Gastrocnemius medialis (tissue), 4 donors: ENCODE measurements at regions not wholly inside any gene's neighbourhood (a gene's known extent, or its start where the extent isn't known, plus 50 kb on each side); places are given as distances from the start of the nearest gene placed in this dataset.
"Not testable (repeated sequence)": the region's sequence is repeated elsewhere in the genome, so short reads cannot be mapped to it uniquely, and the experiment has no call there.

ENCODE experiments used
- ATAC-seq, 2 donors: fragments of 150-250 bp; one replicate each; pipeline ENCODE4 v1.9.1; 2016
- DNase-seq, 2 donors: peaks; one replicate each; pipeline ENCODE4 v3.0.0-alpha.2; 2019
- H3K27ac ChIP-seq, 4 donors: fragments of 200-600 bp; sonication (generic); 1 replicate in 1 of 4; 2 replicates in 3 of 4; pipeline ENCODE4 v1.5.1; 2016 to 2018; ENCODE audit warnings: mild to moderate bottlenecking in 2 of 4, moderate library complexity in 1 of 4
- H3K27me3 ChIP-seq, 3 donors: fragments of 200-600 bp; sonication (generic) in 2 of 3; 1 replicate in 1 of 3; 2 replicates in 2 of 3; pipeline versions ENCODE4 v1.5.1 to v1.6.0; 2016 to 2019; ENCODE audit warnings: mild to moderate bottlenecking in 1 of 3, moderate library complexity in 1 of 3
- H3K36me3 ChIP-seq, 2 donors: fragments of 200-600 bp; sonication (generic) in 1 of 2; one replicate each; pipeline ENCODE4 v1.5.1; 2017 to 2018
- H3K4me1 ChIP-seq, 2 donors: fragments of 200-600 bp; sonication (generic) in 1 of 2; one replicate each; pipeline ENCODE4 v1.5.1; 2016 to 2017; ENCODE audit warnings: mild to moderate bottlenecking in 2 of 2
- H3K4me3 ChIP-seq, 4 donors: fragments of 200-600 bp; sonication (generic) in 3 of 4; 1 replicate in 1 of 4; 2 replicates in 3 of 4; pipeline ENCODE4 v1.5.1; 2016 to 2019; ENCODE audit warnings: mild to moderate bottlenecking in 2 of 4
- H3K9me3 ChIP-seq, 3 donors: fragments of 200-600 bp; sonication (generic) in 2 of 3; 1 replicate in 1 of 3; 2 replicates in 2 of 3; pipeline ENCODE4 v1.5.1; 2016 to 2019
- CTCF ChIP-seq, 5 experiments: fragments of 450-650 bp in 3 of 5; fragments of 200-600 bp in 2 of 5; sonication (generic) in 2 of 5; IDR thresholded peaks in 4 of 5; conservative IDR thresholded peaks in 1 of 5; 1 replicate in 4 of 5; 2 replicates in 1 of 5; pipeline ENCODE4 v1.5.1; 2016 to 2019; ENCODE audit warnings: antibody characterized with exemption in 5 of 5, mild to moderate bottlenecking in 3 of 5, moderate library complexity in 3 of 5
- POLR2A ChIP-seq, 2 donors: fragments of 450-650 bp; IDR thresholded peaks; one replicate each; pipeline ENCODE4 v1.6.1; 2017; ENCODE audit warnings: antibody characterized with exemption in 2 of 2, mild to moderate bottlenecking in 2 of 2, moderate library complexity in 2 of 2
- in situ Hi-C, 4 donors: fragments of 200-750 bp; cut with MboI; loops; one replicate each; pipeline versions ENCODE4 v1.15.0 to v1.8.0; 2017; ENCODE audit warnings: low sequenced_read_pairs in 4 of 4
- intact Hi-C: fragments of 100-400 bp; cut with DNase I; formaldehyde crosslinking; loops from one replicate; pipeline ENCODE4 v1.15.1; 2023; ENCODE audit warnings: low total_unique reads

DNA sequence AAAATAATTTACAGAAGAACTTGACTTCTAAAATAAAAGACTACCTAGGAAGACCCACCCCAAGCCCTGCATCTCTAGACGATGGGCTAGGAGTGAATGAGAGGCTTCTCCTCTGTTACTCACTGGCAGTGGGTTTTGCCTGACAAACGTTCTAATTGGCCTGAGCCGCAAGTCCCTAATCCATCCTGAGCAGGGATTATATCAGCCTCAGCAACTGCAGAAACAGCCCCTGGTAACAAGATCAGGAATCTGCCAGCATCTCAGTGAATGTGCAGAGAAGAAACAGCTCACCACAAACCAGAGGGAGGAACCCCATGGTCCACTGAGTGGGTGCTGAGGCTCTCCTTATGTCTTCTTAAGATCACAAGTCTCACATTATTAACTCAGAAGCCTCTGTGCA, 240.6 kb downstream of the BRINP2 start:
- DNase-seq (no peak), ATAC-seq (no peak)
- intact Hi-C loops (no loop called here), in situ Hi-C loops (loop anchor here in 1 of 4 donors (25.0 kb wide), 1 partner anchor 376 kb away; no protein-coding TSS in a partner anchor)
- H3K9me3 ChIP-seq, result no peaks in the 10 kb centered on the region
- TF ChIP-seq POLR2A (IDR thresholded peaks at IDR 0.05) (no peak), CTCF (IDR thresholded peaks at IDR 0.05 in 4 of 5, conservative IDR thresholded peaks at IDR 0.05 in 1 of 5) (no peak)
- H3K4me1 ChIP-seq, result no peaks in the 10 kb centered on the region
- H3K4me3 ChIP-seq, result no peak overlapping the region
- no peaks in the 10 kb centered on the region for H3K36me3 ChIP-seq
- H3K27me3 ChIP-seq, result no peaks in the 10 kb centered on the region
- H3K27ac ChIP-seq, result no peak overlapping the region

GRCh38 chr1:177410179-177410766, 239.5 kb downstream of the BRINP2 start:
- Histone ChIP-seq H3K4me3 (no peak overlapping the region), H3K27ac (no peak overlapping the region), H3K9me3 (no peaks in the 10 kb centered on the region), H3K4me1 (no peaks in the 10 kb centered on the region), H3K27me3 (no peaks in the 10 kb centered on the region), H3K36me3 (no peaks in the 10 kb centered on the region)
- in situ Hi-C loops (loop anchor here in 1 of 4 donors (25.0 kb wide), 1 partner anchor 377 kb away; no protein-coding TSS in a partner anchor), intact Hi-C loops (no loop called here)
- ATAC-seq, result no peak
- TF ChIP-seq POLR2A (IDR thresholded peaks at IDR 0.05) (no peak), CTCF (IDR thresholded peaks at IDR 0.05 in 4 of 5, conservative IDR thresholded peaks at IDR 0.05 in 1 of 5) (no peak)
- no peak for DNase-seq

DNA sequence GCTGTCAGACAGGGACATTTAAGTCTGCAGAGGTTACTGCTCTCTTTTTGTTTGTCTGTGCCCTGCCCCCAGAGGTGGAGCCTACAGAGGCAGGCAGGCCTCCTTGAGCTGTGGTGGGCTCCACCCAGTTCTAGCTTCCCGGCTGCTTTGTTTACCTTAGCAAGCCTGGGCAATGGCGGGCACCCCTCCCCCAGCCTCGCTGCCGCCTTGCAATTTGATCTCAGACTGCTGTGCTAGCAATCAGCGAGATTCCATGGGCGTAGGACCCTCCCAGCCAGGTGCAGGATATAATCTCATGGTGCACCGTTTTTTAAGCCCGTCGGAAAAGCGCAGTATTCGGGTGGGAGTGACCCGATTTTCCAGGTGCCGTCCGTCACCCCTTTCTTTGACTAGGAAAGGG, 235.6 kb downstream of the BRINP2 start:
- DNase-seq, H3K4me1 ChIP-seq, intact Hi-C loops, H3K27me3 ChIP-seq, ATAC-seq, H3K36me3 ChIP-seq, H3K4me3 ChIP-seq, H3K27ac ChIP-seq, H3K9me3 ChIP-seq: not testable (repeated sequence)
- in situ Hi-C loops, result loop anchor here in 1 of 4 donors (25.0 kb wide), 1 partner anchor 381 kb away; no protein-coding TSS in a partner anchor

DNA sequence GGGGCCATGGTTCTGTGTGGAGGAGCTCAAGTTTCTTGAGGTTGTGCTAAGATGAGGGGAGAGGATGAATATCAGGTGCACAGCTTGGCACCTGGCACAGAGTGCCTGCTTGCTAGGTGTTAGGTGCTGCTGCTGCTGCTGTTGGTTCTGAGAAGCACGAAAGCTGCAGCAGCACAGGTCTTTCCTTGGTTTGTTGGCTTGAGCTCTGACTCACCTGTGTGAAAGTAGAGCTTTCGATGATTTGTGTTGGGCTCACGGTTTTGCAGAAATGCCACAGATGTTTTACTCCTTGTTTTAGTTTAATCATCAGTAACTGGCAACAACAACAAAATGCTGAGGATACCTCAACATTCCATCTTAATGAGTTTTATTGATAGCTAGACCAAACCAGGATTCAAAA, 221.6 kb downstream of the BRINP2 start:
- H3K27ac ChIP-seq, result no peak overlapping the region
- no peaks in the 10 kb centered on the region for H3K36me3 ChIP-seq
- no peaks in the 10 kb centered on the region for H3K4me1 ChIP-seq
- in situ Hi-C loops, result no loop called here
- H3K4me3 ChIP-seq, result no peak overlapping the region
- ATAC-seq (no peak), DNase-seq (no peak)
- no peak for TF ChIP-seq POLR2A (IDR thresholded peaks at IDR 0.05)
- no peak for TF ChIP-seq CTCF (IDR thresholded peaks at IDR 0.05 in 4 of 5, conservative IDR thresholded peaks at IDR 0.05 in 1 of 5)
- H3K9me3 ChIP-seq, result no peaks in the 10 kb centered on the region
- intact Hi-C loops, result no loop called here
- H3K27me3 ChIP-seq, result no peaks in the 10 kb centered on the region

- TF ChIP-seq POLR2A (IDR thresholded peaks at IDR 0.05), result no peak
- no peak for TF ChIP-seq CTCF (IDR thresholded peaks at IDR 0.05 in 4 of 5, conservative IDR thresholded peaks at IDR 0.05 in 1 of 5)
These were observed 215.3 kb downstream of the BRINP2 start for GRCh38 chr1:177385760-177386698.

More at GRCh38 chr1:177385760-177386698, 215.3 kb downstream of the BRINP2 start:
- Histone ChIP-seq H3K4me3 (no peak overlapping the region), H3K27ac (no peak overlapping the region), H3K9me3 (no peaks in the 10 kb centered on the region), H3K36me3 (no peaks in the 10 kb centered on the region), H3K27me3 (no peaks in the 10 kb centered on the region), H3K4me1 (no peaks in the 10 kb centered on the region)
- ATAC-seq (no peak), DNase-seq (no peak)
- in situ Hi-C loops, result no loop called here
- intact Hi-C loops, result no loop called here
